HEK293 (cell line): ENCODE measurements at regions not wholly inside any gene's neighbourhood (a gene's known extent, or its start where the extent isn't known, plus 50 kb on each side); places are given as distances from the start of the nearest gene placed in this dataset.

Source experiments
- CTCF ChIA-PET: fragments of 350-600 bp; formaldehyde crosslinking; extraction: SDS; loops from one replicate; lab custom pipeline; 2021; ENCODE audit warnings: antibody characterized with exemption; lab: Yijun Ruan, JAX
- POLR2A ChIA-PET: fragments of 300-600 bp; formaldehyde crosslinking; extraction: SDS; loops from one replicate; lab custom pipeline; 2020; ENCODE audit warnings: antibody characterized with exemption, inconsistent platforms; lab: Yijun Ruan, JAX
- H3K27ac ChIP-seq: fragments of 200-500 bp; sonication (Bioruptor generic); 2 replicates; pipeline ENCODE4 v1.5.1; 2014; ENCODE audit warnings: low read depth, low read length, control low read depth, inconsistent platforms; ENCODE audit errors: extremely low read depth
- H3K36me3 ChIP-seq, 2 experiments: fragments of 200-500 bp in 1 of 2; sonication (Bioruptor generic) in 1 of 2; 1 replicate in 1 of 2; 2 replicates in 1 of 2; pipeline ENCODE4 v1.5.1; 2014 to 2017; ENCODE audit warnings: inconsistent platforms in 2 of 2, low read length in 2 of 2; ENCODE audit not compliant: control insufficient read depth in 2 of 2, insufficient read depth in 1 of 2
- H3K4me1 ChIP-seq: fragments of 200-500 bp; sonication (Bioruptor generic); 2 replicates; pipeline ENCODE4 v1.5.1; 2014; ENCODE audit warnings: mild to moderate bottlenecking, low read length, inconsistent platforms; ENCODE audit not compliant: control insufficient read depth, insufficient read depth
- H3K4me3 ChIP-seq: 2 replicates; pipeline ENCODE4 v1.5.1; 2011; ENCODE audit warnings: low read depth, mild to moderate bottlenecking, control low read depth, low read length, moderate library complexity
- H3K9me3 ChIP-seq: fragments of 200-500 bp; sonication (Bioruptor generic); 2 replicates; pipeline ENCODE4 v1.5.1; 2014; ENCODE audit warnings: low read depth, low read length, inconsistent platforms; ENCODE audit not compliant: control insufficient read depth, insufficient read depth
- ZNF214 ChIP-seq: fragments of 450-650 bp; formaldehyde crosslinking; IDR thresholded peaks from 2 replicates; pipeline ENCODE4 v1.5.1; 2017; ENCODE audit warnings: missing biosample characterization, mild to moderate bottlenecking, missing genetic modification characterization, borderline replicate concordance
- ZNF26 ChIP-seq: fragments of 450-650 bp; formaldehyde crosslinking; IDR thresholded peaks from 2 replicates; pipeline ENCODE4 v1.5.1; 2016; ENCODE audit warnings: missing biosample characterization, missing genetic modification characterization
- ZNF518A ChIP-seq: fragments of 450-650 bp; formaldehyde crosslinking; conservative IDR thresholded peaks from 2 replicates; pipeline ENCODE4 v1.5.1; 2016; ENCODE audit warnings: low read depth, missing biosample characterization, missing genetic modification characterization
- ZNF777 ChIP-seq: fragments of 450-650 bp; formaldehyde crosslinking; IDR thresholded peaks from 2 replicates; pipeline ENCODE4 v1.5.1; 2017; ENCODE audit warnings: missing biosample characterization, missing genetic modification characterization, borderline replicate concordance
- TF ChIP-seq, protein P1 (sequence below): fragments of 450-650 bp; formaldehyde crosslinking; IDR thresholded peaks from 2 replicates; pipeline ENCODE4 v1.5.0; 2017; ENCODE audit warnings: missing biosample characterization, missing genetic modification characterization, borderline replicate concordance
- TF ChIP-seq, protein P2 (sequence below): fragments of 450-650 bp; formaldehyde crosslinking; IDR thresholded peaks from 2 replicates; pipeline ENCODE4 v1.5.1; 2017; ENCODE audit warnings: missing biosample characterization, missing genetic modification characterization
- TF ChIP-seq, protein P3 (sequence below): fragments of 450-650 bp; formaldehyde crosslinking; optimal IDR thresholded peaks from 2 replicates; pipeline ENCODE3; 2016; ENCODE audit warnings: missing biosample characterization, mild to moderate bottlenecking, missing genetic modification characterization

- no peak overlapping the region for H3K4me3 ChIP-seq
- POLR2A ChIA-PET, result no interaction called here
- no peaks in the 10 kb centered on the region for H3K36me3 ChIP-seq
- CTCF ChIA-PET, result no interaction called here
- no peak overlapping the region for H3K27ac ChIP-seq
- TF ChIP-seq, protein P1, sequence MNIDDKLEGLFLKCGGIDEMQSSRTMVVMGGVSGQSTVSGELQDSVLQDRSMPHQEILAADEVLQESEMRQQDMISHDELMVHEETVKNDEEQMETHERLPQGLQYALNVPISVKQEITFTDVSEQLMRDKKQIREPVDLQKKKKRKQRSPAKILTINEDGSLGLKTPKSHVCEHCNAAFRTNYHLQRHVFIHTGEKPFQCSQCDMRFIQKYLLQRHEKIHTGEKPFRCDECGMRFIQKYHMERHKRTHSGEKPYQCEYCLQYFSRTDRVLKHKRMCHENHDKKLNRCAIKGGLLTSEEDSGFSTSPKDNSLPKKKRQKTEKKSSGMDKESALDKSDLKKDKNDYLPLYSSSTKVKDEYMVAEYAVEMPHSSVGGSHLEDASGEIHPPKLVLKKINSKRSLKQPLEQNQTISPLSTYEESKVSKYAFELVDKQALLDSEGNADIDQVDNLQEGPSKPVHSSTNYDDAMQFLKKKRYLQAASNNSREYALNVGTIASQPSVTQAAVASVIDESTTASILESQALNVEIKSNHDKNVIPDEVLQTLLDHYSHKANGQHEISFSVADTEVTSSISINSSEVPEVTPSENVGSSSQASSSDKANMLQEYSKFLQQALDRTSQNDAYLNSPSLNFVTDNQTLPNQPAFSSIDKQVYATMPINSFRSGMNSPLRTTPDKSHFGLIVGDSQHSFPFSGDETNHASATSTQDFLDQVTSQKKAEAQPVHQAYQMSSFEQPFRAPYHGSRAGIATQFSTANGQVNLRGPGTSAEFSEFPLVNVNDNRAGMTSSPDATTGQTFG (tag by site-specific recombination), result no peak
- TF ChIP-seq, protein P2, sequence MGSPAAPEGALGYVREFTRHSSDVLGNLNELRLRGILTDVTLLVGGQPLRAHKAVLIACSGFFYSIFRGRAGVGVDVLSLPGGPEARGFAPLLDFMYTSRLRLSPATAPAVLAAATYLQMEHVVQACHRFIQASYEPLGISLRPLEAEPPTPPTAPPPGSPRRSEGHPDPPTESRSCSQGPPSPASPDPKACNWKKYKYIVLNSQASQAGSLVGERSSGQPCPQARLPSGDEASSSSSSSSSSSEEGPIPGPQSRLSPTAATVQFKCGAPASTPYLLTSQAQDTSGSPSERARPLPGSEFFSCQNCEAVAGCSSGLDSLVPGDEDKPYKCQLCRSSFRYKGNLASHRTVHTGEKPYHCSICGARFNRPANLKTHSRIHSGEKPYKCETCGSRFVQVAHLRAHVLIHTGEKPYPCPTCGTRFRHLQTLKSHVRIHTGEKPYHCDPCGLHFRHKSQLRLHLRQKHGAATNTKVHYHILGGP (tag by site-specific recombination), result no peak
- TF ChIP-seq ZNF777 (tag by site-specific recombination), result no peak
- no peak for TF ChIP-seq ZNF26 (tag by site-specific recombination)
- no peaks in the 10 kb centered on the region for H3K9me3 ChIP-seq
- H3K4me1 ChIP-seq, result no peaks in the 10 kb centered on the region
Measured at GRCh38 chr4:171448358-171448757, 364.8 kb upstream of the GALNTL6 start.

DNA sequence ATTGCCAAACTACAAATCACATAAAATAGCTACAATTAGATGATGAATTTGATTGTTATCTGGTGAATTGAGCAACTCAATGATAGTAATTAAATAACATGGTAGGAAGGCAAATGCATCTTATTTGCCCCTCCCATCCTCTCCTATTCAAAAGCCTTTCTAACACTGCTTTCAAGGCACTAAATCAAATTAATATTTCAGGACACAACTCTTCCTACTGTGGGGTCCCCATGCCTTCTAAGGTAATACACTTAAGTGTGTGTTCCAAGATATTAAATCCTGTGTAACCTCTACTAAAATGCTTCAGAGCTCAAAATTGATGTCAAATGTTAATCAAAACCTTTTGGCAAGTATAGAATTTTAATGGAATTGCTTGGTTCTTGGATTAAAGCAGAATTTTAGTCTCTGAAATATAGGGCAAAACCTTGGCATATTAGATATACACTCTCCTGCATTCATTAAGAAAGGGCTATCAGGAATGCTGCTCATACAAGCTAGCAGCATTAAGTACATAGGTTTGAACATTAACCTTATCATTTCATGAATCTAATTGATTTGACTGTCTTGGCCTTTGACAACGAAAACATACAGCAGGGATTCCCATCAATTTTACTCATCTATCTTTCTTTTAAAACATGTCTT is 371.8 kb upstream of the GALNTL6 start:
- TF ChIP-seq, protein P3, sequence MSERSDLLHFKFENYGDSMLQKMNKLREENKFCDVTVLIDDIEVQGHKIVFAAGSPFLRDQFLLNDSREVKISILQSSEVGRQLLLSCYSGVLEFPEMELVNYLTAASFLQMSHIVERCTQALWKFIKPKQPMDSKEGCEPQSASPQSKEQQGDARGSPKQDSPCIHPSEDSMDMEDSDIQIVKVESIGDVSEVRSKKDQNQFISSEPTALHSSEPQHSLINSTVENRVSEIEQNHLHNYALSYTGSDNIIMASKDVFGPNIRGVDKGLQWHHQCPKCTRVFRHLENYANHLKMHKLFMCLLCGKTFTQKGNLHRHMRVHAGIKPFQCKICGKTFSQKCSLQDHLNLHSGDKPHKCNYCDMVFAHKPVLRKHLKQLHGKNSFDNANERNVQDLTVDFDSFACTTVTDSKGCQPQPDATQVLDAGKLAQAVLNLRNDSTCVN (tag by site-specific recombination), result no peak
- TF ChIP-seq ZNF518A (tag by site-specific recombination) (no peak), ZNF777 (tag by site-specific recombination) (no peak), ZNF214 (tag by site-specific recombination) (no peak)
- H3K27ac ChIP-seq, result no peak overlapping the region
- CTCF ChIA-PET, result no interaction called here
- POLR2A ChIA-PET, result no interaction called here
- H3K4me1 ChIP-seq, result no peaks in the 10 kb centered on the region
- H3K4me3 ChIP-seq, result no peak overlapping the region
- H3K36me3 ChIP-seq, result no peaks in the 10 kb centered on the region
- no peaks in the 10 kb centered on the region for H3K9me3 ChIP-seq
